K562 (cell line): ENCODE measurements at regions not wholly inside any gene's neighbourhood (a gene's known extent, or its start where the extent isn't known, plus 50 kb on each side); places are given as distances from the start of the nearest gene placed in this dataset.
A peak's percentile ranks its signal among the peaks of the same experiment; 100 is the strongest.

Experiments used
- ATF7 ChIP-seq: fragments of 450-650 bp; IDR thresholded peaks from 2 replicates; pipeline ENCODE4 v1.7.1; 2014; ENCODE audit warnings: mild to moderate bottlenecking, moderate library complexity
- EHMT2 ChIP-seq: fragments of 450-650 bp; IDR thresholded peaks from 2 replicates; pipeline ENCODE4 v1.6.1; 2018; ENCODE audit warnings: antibody characterized with exemption
- EP300 ChIP-seq: IDR thresholded peaks from 2 replicates; pipeline ENCODE4 v1.6.1; 2012; ENCODE audit warnings: low read length, improper control_type of control experiment
- JUN ChIP-seq, 2 experiments: sonication (generic) in 1 of 2; formaldehyde crosslinking in 1 of 2; IDR thresholded peaks; 2 replicates each; pipeline versions ENCODE4 v1.6.1 to v1.8.0; 2012 to 2022; ENCODE audit warnings: borderline replicate concordance in 2 of 2, mild to moderate bottlenecking in 2 of 2, improper control_type of control experiment in 1 of 2, low read depth in 1 of 2, low read length in 1 of 2, missing genetic modification reagents in 1 of 2
- JUND ChIP-seq, 2 experiments: IDR thresholded peaks; 2 replicates in 1 of 2; 3 replicates in 1 of 2; pipeline ENCODE4 v1.6.1; 2011; ENCODE audit warnings: borderline replicate concordance in 2 of 2, low read depth in 2 of 2, low read length in 2 of 2, improper control_type of control experiment in 1 of 2, missing biosample characterization in 1 of 2, missing genetic modification characterization in 1 of 2, missing genetic modification reagents in 1 of 2
- L3MBTL2 ChIP-seq: fragments of 450-650 bp; IDR thresholded peaks from 2 replicates; pipeline ENCODE4 v1.6.1; 2016; ENCODE audit warnings: mild to moderate bottlenecking, moderate library complexity
- SIRT6 ChIP-seq: IDR thresholded peaks from one replicate; pipeline ENCODE4 v1.6.1; 2012; ENCODE audit warnings: low read depth, mild to moderate bottlenecking, control low read depth, inconsistent platforms, low read length, moderate library complexity
- ZC3H4 ChIP-seq: sonication (generic); formaldehyde crosslinking; IDR thresholded peaks from 2 replicates; pipeline ENCODE4 v1.9.0; 2021; ENCODE audit warnings: missing genetic modification reagents, borderline replicate concordance
- TF ChIP-seq, protein P1 (sequence below): fragments of 450-650 bp; IDR thresholded peaks from 2 replicates; pipeline ENCODE4 v1.6.1; 2016; ENCODE audit warnings: mild to moderate bottlenecking, moderate library complexity
- TF ChIP-seq, protein P2 (sequence below): fragments of 250-450 bp; sonication (Bioruptor Pico); IDR thresholded peaks from 2 replicates; pipeline ENCODE4 v1.8.0; 2022; ENCODE audit warnings: inconsistent platforms, mild to moderate bottlenecking, moderate library complexity, borderline replicate concordance
- TF ChIP-seq, protein P3 (sequence below): fragments of 450-650 bp; IDR thresholded peaks from 2 replicates; pipeline ENCODE4 v1.6.1; 2016

GRCh38 chr2:12296915-12297314, 419.8 kb upstream of the TRIB2 start (continued):
- TF ChIP-seq, protein P1, sequence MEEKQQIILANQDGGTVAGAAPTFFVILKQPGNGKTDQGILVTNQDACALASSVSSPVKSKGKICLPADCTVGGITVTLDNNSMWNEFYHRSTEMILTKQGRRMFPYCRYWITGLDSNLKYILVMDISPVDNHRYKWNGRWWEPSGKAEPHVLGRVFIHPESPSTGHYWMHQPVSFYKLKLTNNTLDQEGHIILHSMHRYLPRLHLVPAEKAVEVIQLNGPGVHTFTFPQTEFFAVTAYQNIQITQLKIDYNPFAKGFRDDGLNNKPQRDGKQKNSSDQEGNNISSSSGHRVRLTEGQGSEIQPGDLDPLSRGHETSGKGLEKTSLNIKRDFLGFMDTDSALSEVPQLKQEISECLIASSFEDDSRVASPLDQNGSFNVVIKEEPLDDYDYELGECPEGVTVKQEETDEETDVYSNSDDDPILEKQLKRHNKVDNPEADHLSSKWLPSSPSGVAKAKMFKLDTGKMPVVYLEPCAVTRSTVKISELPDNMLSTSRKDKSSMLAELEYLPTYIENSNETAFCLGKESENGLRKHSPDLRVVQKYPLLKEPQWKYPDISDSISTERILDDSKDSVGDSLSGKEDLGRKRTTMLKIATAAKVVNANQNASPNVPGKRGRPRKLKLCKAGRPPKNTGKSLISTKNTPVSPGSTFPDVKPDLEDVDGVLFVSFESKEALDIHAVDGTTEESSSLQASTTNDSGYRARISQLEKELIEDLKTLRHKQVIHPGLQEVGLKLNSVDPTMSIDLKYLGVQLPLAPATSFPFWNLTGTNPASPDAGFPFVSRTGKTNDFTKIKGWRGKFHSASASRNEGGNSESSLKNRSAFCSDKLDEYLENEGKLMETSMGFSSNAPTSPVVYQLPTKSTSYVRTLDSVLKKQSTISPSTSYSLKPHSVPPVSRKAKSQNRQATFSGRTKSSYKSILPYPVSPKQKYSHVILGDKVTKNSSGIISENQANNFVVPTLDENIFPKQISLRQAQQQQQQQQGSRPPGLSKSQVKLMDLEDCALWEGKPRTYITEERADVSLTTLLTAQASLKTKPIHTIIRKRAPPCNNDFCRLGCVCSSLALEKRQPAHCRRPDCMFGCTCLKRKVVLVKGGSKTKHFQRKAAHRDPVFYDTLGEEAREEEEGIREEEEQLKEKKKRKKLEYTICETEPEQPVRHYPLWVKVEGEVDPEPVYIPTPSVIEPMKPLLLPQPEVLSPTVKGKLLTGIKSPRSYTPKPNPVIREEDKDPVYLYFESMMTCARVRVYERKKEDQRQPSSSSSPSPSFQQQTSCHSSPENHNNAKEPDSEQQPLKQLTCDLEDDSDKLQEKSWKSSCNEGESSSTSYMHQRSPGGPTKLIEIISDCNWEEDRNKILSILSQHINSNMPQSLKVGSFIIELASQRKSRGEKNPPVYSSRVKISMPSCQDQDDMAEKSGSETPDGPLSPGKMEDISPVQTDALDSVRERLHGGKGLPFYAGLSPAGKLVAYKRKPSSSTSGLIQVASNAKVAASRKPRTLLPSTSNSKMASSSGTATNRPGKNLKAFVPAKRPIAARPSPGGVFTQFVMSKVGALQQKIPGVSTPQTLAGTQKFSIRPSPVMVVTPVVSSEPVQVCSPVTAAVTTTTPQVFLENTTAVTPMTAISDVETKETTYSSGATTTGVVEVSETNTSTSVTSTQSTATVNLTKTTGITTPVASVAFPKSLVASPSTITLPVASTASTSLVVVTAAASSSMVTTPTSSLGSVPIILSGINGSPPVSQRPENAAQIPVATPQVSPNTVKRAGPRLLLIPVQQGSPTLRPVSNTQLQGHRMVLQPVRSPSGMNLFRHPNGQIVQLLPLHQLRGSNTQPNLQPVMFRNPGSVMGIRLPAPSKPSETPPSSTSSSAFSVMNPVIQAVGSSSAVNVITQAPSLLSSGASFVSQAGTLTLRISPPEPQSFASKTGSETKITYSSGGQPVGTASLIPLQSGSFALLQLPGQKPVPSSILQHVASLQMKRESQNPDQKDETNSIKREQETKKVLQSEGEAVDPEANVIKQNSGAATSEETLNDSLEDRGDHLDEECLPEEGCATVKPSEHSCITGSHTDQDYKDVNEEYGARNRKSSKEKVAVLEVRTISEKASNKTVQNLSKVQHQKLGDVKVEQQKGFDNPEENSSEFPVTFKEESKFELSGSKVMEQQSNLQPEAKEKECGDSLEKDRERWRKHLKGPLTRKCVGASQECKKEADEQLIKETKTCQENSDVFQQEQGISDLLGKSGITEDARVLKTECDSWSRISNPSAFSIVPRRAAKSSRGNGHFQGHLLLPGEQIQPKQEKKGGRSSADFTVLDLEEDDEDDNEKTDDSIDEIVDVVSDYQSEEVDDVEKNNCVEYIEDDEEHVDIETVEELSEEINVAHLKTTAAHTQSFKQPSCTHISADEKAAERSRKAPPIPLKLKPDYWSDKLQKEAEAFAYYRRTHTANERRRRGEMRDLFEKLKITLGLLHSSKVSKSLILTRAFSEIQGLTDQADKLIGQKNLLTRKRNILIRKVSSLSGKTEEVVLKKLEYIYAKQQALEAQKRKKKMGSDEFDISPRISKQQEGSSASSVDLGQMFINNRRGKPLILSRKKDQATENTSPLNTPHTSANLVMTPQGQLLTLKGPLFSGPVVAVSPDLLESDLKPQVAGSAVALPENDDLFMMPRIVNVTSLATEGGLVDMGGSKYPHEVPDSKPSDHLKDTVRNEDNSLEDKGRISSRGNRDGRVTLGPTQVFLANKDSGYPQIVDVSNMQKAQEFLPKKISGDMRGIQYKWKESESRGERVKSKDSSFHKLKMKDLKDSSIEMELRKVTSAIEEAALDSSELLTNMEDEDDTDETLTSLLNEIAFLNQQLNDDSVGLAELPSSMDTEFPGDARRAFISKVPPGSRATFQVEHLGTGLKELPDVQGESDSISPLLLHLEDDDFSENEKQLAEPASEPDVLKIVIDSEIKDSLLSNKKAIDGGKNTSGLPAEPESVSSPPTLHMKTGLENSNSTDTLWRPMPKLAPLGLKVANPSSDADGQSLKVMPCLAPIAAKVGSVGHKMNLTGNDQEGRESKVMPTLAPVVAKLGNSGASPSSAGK = peak; percentile 47
- TF ChIP-seq SIRT6 (no peak), EP300 (no peak), L3MBTL2 (0 out of 2 replicates have a peak, but pooled peaks have one; percentile 12), ZC3H4 (no peak), JUN (IDR thresholded peaks at IDR 0.05; ENCODE audit: borderline replicate concordance, low read depth, low read length) (0 out of 2 replicates have a peak, but pooled peaks have one; percentile 13), JUN (CRISPR knock-in tag; IDR thresholded peaks at IDR 0.05; ENCODE audit: borderline replicate concordance) (no peak), JUND (IDR thresholded peaks at IDR 0.05; ENCODE audit: borderline replicate concordance, low read depth, low read length) (peak; percentile 57; the same call in 1 of the 2 replicates), JUND (tag; IDR thresholded peaks at IDR 0.05; ENCODE audit: borderline replicate concordance, low read depth, low read length) (peak; percentile 83; the same call in 2 of the 3 replicates), EHMT2 (peak; percentile 59; the same call in 1 of the 2 replicates), ATF7 (peak; percentile 89)
- TF ChIP-seq, protein P2, sequence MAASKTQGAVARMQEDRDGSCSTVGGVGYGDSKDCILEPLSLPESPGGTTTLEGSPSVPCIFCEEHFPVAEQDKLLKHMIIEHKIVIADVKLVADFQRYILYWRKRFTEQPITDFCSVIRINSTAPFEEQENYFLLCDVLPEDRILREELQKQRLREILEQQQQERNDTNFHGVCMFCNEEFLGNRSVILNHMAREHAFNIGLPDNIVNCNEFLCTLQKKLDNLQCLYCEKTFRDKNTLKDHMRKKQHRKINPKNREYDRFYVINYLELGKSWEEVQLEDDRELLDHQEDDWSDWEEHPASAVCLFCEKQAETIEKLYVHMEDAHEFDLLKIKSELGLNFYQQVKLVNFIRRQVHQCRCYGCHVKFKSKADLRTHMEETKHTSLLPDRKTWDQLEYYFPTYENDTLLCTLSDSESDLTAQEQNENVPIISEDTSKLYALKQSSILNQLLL (CRISPR knock-in tag) = no peak
- TF ChIP-seq, protein P3, sequence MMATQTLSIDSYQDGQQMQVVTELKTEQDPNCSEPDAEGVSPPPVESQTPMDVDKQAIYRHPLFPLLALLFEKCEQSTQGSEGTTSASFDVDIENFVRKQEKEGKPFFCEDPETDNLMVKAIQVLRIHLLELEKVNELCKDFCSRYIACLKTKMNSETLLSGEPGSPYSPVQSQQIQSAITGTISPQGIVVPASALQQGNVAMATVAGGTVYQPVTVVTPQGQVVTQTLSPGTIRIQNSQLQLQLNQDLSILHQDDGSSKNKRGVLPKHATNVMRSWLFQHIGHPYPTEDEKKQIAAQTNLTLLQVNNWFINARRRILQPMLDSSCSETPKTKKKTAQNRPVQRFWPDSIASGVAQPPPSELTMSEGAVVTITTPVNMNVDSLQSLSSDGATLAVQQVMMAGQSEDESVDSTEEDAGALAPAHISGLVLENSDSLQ = no peak
